HG02623 (cell line): ENCODE measurements at regions not wholly inside any gene's neighbourhood (a gene's known extent, or its start where the extent isn't known, plus 50 kb on each side); places are given as distances from the start of the nearest gene placed in this dataset.
"Not testable (repeated sequence)": the region's sequence is repeated elsewhere in the genome, so short reads cannot be mapped to it uniquely, and the experiment has no call there.

Experiments
- ATAC-seq: cut with Tn5 transposase; IDR thresholded peaks from one replicate; pipeline ENCODE4 v1.9.1; 2021; ENCODE audit warnings: moderate library complexity; ENCODE audit not compliant: unreplicated experiment

- ATAC-seq: no peak
These were observed 101.7 kb downstream of the ADAMTS15 start for GRCh38 chr11:130550150-130550549.

- ATAC-seq: no peak
These were observed 102.5 kb downstream of the ADAMTS15 start for GRCh38 chr11:130550984-130551383.

- ATAC-seq: no peak
These were observed 102.9 kb downstream of the ADAMTS15 start for GRCh38 chr11:130551388-130551787.

- ATAC-seq: no peak
These were observed 104.9 kb downstream of the ADAMTS15 start for GRCh38 chr11:130553306-130553705.

- no peak for ATAC-seq
These were observed 106.0 kb downstream of the ADAMTS15 start for GRCh38 chr11:130554241-130555055.

- no peak for ATAC-seq
These were observed 106.9 kb downstream of the ADAMTS15 start for GRCh38 chr11:130555251-130555841.

- no peak for ATAC-seq
These were observed 111.7 kb downstream of the ADAMTS15 start for GRCh38 chr11:130560000-130560780.

DNA sequence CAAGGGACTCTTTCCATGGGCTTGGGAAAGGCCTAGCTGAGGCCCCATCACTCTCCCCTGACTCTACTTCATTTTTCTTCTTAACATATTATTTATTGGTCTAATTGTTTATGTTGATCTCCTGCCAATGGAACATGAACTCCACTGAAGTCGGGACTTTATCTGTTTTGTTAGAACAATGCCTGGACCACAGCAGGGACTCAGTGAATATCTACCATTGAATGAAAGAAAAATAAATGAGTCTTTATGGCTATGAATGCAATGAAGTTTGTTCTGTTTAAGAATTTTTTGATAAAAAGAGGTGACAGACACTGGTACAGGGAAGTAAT is 112.3 kb downstream of the ADAMTS15 start:
- ATAC-seq: no peak

GRCh38 chr11:130561441-130561881 is 113.0 kb downstream of the ADAMTS15 start:
- ATAC-seq: no peak

- no peak for ATAC-seq
These were observed 114.1 kb downstream of the ADAMTS15 start for GRCh38 chr11:130562549-130562948.

DNA sequence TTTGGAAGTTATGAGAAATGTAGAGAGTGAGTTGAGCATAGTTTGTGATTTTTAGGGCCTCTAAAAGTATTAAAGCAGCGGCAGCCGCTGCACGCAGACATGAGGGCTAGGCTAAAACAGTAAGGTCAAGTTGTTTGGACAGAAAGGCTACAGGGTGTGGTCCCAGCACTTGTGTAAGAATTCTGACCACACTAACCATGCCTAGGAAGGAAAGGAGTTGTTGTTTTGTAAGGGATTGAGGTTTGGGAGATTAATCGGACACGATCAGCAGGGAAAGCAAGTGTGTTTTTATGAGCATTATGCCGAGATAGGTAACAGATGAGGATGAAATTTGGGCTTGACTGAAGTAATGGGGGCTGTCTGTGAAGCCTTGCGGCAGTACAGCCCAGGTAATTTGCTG is 117.9 kb downstream of the ADAMTS15 start:
- not testable (repeated sequence) for ATAC-seq

GRCh38 chr11:130571519-130571918 is 123.1 kb downstream of the ADAMTS15 start:
- no peak for ATAC-seq

- ATAC-seq: no peak
These were observed 123.6 kb downstream of the ADAMTS15 start for GRCh38 chr11:130571947-130572584.

DNA sequence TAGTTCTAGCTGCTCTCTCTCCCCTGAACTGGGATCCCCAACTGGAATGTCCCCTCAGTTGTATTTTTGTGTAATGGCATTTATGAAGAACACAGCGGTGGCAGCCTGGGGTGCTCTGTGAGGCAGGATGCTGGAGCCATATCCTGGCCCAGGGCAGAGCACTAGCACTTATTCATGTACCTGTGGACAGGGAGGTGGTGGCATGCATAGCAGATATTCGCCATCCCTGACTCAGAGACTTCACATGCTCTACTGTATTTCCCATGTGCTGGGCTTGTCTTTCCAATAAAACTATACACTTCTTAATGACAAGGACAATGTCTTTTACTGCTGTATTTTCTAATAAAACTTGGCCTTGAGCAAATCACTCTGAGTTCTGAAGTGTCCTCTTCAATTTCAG is 125.3 kb downstream of the ADAMTS15 start:
- no peak for ATAC-seq

DNA sequence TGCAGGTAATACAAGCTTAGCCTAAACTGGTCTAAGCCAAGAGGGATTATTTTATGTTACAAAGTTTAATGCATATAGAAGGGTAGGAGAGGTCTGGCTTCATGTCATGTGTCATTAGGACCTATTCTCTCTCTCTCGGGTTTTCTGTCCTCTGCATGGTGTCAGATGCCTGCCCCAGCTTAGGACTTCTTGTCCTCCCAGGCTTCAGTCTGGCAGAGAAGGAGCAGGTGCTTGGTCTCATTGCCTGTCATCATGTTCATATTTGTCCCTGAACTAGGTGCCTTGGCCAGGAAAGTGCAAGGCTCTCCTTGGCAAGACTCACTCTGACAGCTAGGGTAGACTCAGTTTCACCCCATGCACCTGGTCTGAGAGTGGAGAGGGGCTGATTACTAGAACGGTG is 126.3 kb downstream of the ADAMTS15 start:
- no peak for ATAC-seq

- no peak for ATAC-seq
These were observed 127.7 kb downstream of the ADAMTS15 start for GRCh38 chr11:130576146-130576545.

DNA sequence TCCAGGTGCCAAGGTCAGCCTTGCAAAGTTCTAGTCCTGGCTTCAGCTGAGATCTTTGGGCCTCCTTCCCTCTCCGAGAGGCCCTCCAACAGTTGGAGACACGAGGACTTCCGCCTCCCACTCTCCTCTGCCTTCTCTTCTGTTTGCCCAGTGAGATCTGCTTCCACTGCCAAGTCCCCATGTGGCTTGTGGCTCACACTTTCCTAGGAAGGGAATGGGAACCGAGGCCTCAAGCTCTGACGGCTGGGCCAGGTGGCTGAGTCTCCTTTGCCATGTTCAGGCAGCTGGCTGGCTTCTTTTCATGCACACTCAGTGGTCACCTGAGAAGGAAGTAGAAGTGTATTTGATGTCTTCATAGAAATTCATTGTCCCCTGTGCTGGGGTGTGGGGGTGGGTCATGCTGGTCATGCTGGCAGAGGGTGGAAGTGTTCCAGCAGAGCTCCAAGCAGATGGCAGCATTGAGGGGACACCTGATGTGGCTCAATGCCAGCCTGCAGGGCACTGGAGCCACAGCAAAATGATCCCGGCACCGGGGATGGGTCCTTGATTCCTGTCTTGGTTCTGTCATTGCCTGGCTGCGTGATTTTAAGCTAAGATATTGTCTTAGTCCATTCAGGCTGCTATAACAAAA is 130.4 kb downstream of the ADAMTS15 start:
- no peak for ATAC-seq

- no peak for ATAC-seq
These were observed 131.9 kb downstream of the ADAMTS15 start for GRCh38 chr11:130580372-130580771.

DNA sequence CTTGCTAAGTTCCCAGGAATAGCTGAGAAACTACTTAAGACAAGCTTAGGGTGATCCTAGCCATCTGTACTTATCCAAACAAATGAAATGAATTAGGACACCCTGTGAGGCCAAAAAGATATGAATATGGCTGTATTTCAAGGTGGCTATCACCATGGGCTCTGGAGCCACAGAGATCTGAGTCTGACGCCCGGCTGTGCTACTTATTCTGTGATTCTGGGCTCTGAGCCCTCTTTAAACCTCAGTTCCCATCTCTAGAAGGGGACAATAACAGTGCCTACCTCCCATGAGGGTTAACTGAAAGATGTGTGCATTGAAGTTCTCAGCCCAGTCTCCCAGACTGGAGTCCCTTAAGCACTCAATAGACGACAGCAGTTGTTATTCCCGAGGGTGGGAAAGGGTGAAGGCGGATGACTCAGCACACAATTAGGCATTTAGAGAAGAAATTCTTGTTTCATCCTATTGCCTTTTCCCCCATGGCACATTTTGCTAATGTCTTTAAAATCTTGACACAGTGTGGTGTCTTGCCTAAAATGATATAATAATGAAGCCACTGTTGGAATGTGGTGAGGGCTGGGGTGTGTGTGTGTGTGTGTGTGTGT is 132.5 kb downstream of the ADAMTS15 start:
- no peak for ATAC-seq

- no peak for ATAC-seq
These were observed 133.2 kb downstream of the ADAMTS15 start for GRCh38 chr11:130581646-130582045.
